PC-9 (cell line): ENCODE measurements at regions not wholly inside any gene's neighbourhood (a gene's known extent, or its start where the extent isn't known, plus 50 kb on each side); places are given as distances from the start of the nearest gene placed in this dataset.

Source experiments
- BruUV-seq: library from RNA; stranded (reverse); fragments of 400-500 nt; replicated peaks from 2 replicates; lab custom pipeline; 2021; lab: Mats Ljungman, UMichigan
- CTCF ChIA-PET: fragments of 300-600 bp; sonication (Branson Sonifier 250); formaldehyde crosslinking; loops from one replicate; lab custom pipeline; 2022; ENCODE audit warnings: antibody characterized with exemption; lab: Charles Lee
- POLR2A ChIA-PET: fragments of 300-600 bp; sonication (Branson Sonifier 250); formaldehyde crosslinking; loops from one replicate; lab custom pipeline; 2022; ENCODE audit warnings: antibody characterized with exemption; ENCODE audit not compliant: unreplicated experiment; lab: Charles Lee
- DNase-seq, 2 experiments: peaks; one replicate each; pipeline versions ENCODE4 v3.0.0 to v3.0.0-alpha.2; 2015 to 2022; ENCODE audit warnings: mixed read lengths in 1 of 2
- H2AFZ ChIP-seq: fragments of 200-600 bp; sonication (generic); 2 replicates; pipeline ENCODE4 v1.8.1; 2017; ENCODE audit warnings: antibody characterized with exemption
- H3F3A ChIP-seq: fragments of 200-600 bp; sonication (generic); 2 replicates; pipeline ENCODE4 v1.8.1; 2017; ENCODE audit warnings: antibody characterized with exemption, mild to moderate bottlenecking, low read depth; ENCODE audit not compliant: insufficient read depth
- H3K27ac ChIP-seq: fragments of 200-600 bp; sonication (generic); 2 replicates; pipeline ENCODE4 v1.6.1; 2016; ENCODE audit warnings: mixed run types
- H3K27me3 ChIP-seq: fragments of 200-600 bp; sonication (generic); 2 replicates; pipeline ENCODE4 v1.6.1; 2016; ENCODE audit warnings: low read depth, mixed run types; ENCODE audit not compliant: insufficient read depth
- H3K36me3 ChIP-seq: fragments of 200-600 bp; sonication (generic); 2 replicates; pipeline ENCODE4 v1.6.1; 2016; ENCODE audit warnings: low read depth, mixed run types
- H3K4me1 ChIP-seq: fragments of 200-600 bp; sonication (generic); replicated peaks from 2 replicates; pipeline ENCODE4 v1.6.1; 2016; ENCODE audit warnings: mixed run types; ENCODE audit not compliant: insufficient read depth
- H3K4me2 ChIP-seq: fragments of 200-600 bp; sonication (generic); 2 replicates; pipeline ENCODE4 v1.6.1; 2017; ENCODE audit warnings: mixed run types
- H3K4me3 ChIP-seq: fragments of 200-600 bp; sonication (generic); 2 replicates; pipeline ENCODE4 v1.6.1; 2016; ENCODE audit warnings: mixed run types
- H3K79me2 ChIP-seq: fragments of 200-600 bp; sonication (generic); 2 replicates; pipeline ENCODE4 v1.6.1; 2017; ENCODE audit warnings: low read depth, mixed run types
- H3K9me2 ChIP-seq: fragments of 200-600 bp; sonication (generic); 2 replicates; pipeline ENCODE4 v1.8.1; 2017; ENCODE audit warnings: mild to moderate bottlenecking; ENCODE audit not compliant: insufficient read depth
- H3K9me3 ChIP-seq: fragments of 200-600 bp; sonication (generic); 2 replicates; pipeline ENCODE4 v1.8.1; 2016; ENCODE audit warnings: low read depth; ENCODE audit not compliant: insufficient read depth
- H4K20me1 ChIP-seq: fragments of 200-600 bp; sonication (generic); 2 replicates; pipeline ENCODE4 v1.8.1; 2017; ENCODE audit not compliant: insufficient read depth
- CTCF ChIP-seq: fragments of 200-600 bp; sonication (generic); conservative IDR thresholded peaks from 2 replicates; pipeline ENCODE4 v1.6.1; 2017; ENCODE audit warnings: mixed run types, antibody characterized with exemption, mild to moderate bottlenecking, moderate library complexity
- EZH2 ChIP-seq: fragments of 200-600 bp; sonication (generic); IDR thresholded peaks from 2 replicates; pipeline ENCODE4 v1.8.0; 2017; ENCODE audit warnings: antibody characterized with exemption, low read depth
- intact Hi-C: fragments of 100-400 bp; cut with micrococcal nuclease; formaldehyde crosslinking; loops from one replicate; pipeline ENCODE4 v1.10.0; 2022; ENCODE audit not compliant: unreplicated experiment

- intact Hi-C loops, result no loop called here
- ChIA-PET POLR2A (no interaction called here), CTCF (no interaction called here)
These were observed 184.3 kb downstream of the TJP1 start for GRCh38 chr15:29638011-29638410.

DNA sequence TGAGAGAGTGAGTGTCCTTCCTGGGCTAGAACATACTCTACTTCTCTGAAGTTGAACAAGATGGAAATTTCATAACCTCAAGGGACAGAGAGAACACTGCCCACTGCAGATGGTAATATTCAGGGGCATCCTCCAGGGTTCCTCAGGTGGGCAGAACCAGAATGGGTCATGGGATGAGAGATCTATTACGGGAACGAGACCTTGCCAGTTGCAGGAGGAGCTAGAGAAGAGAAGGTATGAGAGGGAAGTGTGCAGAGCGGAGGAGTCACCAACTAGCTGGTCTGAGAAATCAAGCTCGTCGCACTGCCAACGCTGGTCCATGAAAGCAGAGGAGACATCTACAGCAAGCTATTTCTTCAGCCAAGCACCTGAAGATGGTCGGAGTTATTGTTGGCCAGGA lies 184.7 kb downstream of the TJP1 start:
- Histone ChIP-seq H3K79me2 (no peaks in the 10 kb centered on the region), H3K4me3 (no peak overlapping the region), H3K27ac (no peak overlapping the region), H3K27me3 (peaks cover 49% of the 10 kb centered on the region), H3K4me1 (no peaks in the 10 kb centered on the region), H2AFZ (no peak overlapping the region), H3K9me2 (no peaks in the 10 kb centered on the region), H3F3A (no peaks in the 10 kb centered on the region), H3K9me3 (no peaks in the 10 kb centered on the region), H3K4me2 (no peak overlapping the region), H4K20me1 (no peaks in the 10 kb centered on the region), H3K36me3 (no peaks in the 10 kb centered on the region)
- intact Hi-C loops, result no loop called here
- ChIA-PET CTCF (no interaction called here), POLR2A (no interaction called here)
- no TSS peak for BruUV-seq
- TF ChIP-seq EZH2, result no peak
- TF ChIP-seq CTCF, result no peak
- DNase-seq, result no peak

More at GRCh38 chr15:29638011-29638410, 184.3 kb downstream of the TJP1 start:
- Histone ChIP-seq H3K27ac (no peak overlapping the region), H3K36me3 (no peaks in the 10 kb centered on the region), H3K4me1 (no peaks in the 10 kb centered on the region), H3K9me2 (no peaks in the 10 kb centered on the region), H2AFZ (no peak overlapping the region), H3K4me2 (no peak overlapping the region), H3K79me2 (no peaks in the 10 kb centered on the region), H3K4me3 (no peak overlapping the region), H4K20me1 (no peaks in the 10 kb centered on the region), H3K9me3 (no peaks in the 10 kb centered on the region), H3F3A (no peaks in the 10 kb centered on the region), H3K27me3 (peaks cover 49% of the 10 kb centered on the region)
- no peak for DNase-seq
- no TSS peak for BruUV-seq
- no peak for TF ChIP-seq EZH2
- no peak for TF ChIP-seq CTCF

- Histone ChIP-seq H3K4me1 (no peaks in the 10 kb centered on the region), H3K9me2 (no peaks in the 10 kb centered on the region), H2AFZ (no peak overlapping the region), H4K20me1 (no peaks in the 10 kb centered on the region), H3K4me3 (no peak overlapping the region), H3F3A (no peaks in the 10 kb centered on the region), H3K27ac (no peak overlapping the region), H3K36me3 (no peaks in the 10 kb centered on the region), H3K4me2 (no peak overlapping the region), H3K9me3 (no peaks in the 10 kb centered on the region), H3K27me3 (peaks cover 55% of the 10 kb centered on the region), H3K79me2 (no peaks in the 10 kb centered on the region)
- ChIA-PET CTCF (no interaction called here), POLR2A (no interaction called here)
- TF ChIP-seq CTCF, result no peak
- no peak for TF ChIP-seq EZH2
- no TSS peak for BruUV-seq
- DNase-seq, result no peak
- intact Hi-C loops, result no loop called here
These were observed 185.3 kb downstream of the TJP1 start for GRCh38 chr15:29636921-29637320.
